PC-3 (cell line): ENCODE measurements at regions not wholly inside any gene's neighbourhood (a gene's known extent, or its start where the extent isn't known, plus 50 kb on each side); places are given as distances from the start of the nearest gene placed in this dataset.

Experiments
- CTCF ChIP-seq: fragments of 300-600 bp; sonication (generic); conservative IDR thresholded peaks from 2 replicates; pipeline ENCODE4 v1.5.1; 2017; ENCODE audit warnings: antibody characterized with exemption, low read depth, mild to moderate bottlenecking, low read length
- EZH2 ChIP-seq: fragments of 300-600 bp; sonication (generic); IDR thresholded peaks from one replicate; pipeline ENCODE4 v1.6.1; 2017; ENCODE audit warnings: antibody characterized with exemption, mild to moderate bottlenecking, low read length; ENCODE audit not compliant: unreplicated experiment
- EZH2phosphoT487 ChIP-seq: fragments of 300-600 bp; sonication (generic); IDR thresholded peaks from 2 replicates; pipeline ENCODE4 v1.6.1; 2018; ENCODE audit warnings: mild to moderate bottlenecking, antibody characterized with exemption, low read length, borderline replicate concordance

- no peak for TF ChIP-seq CTCF
- TF ChIP-seq EZH2: no peak
- no peak for TF ChIP-seq EZH2phosphoT487
Measured at GRCh38 chr18:22739789-22740188, 193.3 kb upstream of the RBBP8 start.
